NCI-H1105 treated with DMSO at 0.1 percent for 48 hours (cell line): ENCODE measurements at regions not wholly inside any gene's neighbourhood (a gene's known extent, or its start where the extent isn't known, plus 50 kb on each side); places are given as distances from the start of the nearest gene placed in this dataset.
"Not testable (repeated sequence)": the region's sequence is repeated elsewhere in the genome, so short reads cannot be mapped to it uniquely, and the experiment has no call there.

Experiments used
- DNase-seq: peaks from one replicate; lab custom pipeline; 2025; lab: John Stamatoyannopoulos, UW

- DNase-seq = no peak
These were observed 327.2 kb upstream of the KCND2 start for GRCh38 chr7:119945822-119946221.

GRCh38 chr7:119949053-119949452, 323.9 kb upstream of the KCND2 start:
- DNase-seq = no peak

GRCh38 chr7:119950390-119951041, 322.5 kb upstream of the KCND2 start:
- DNase-seq = not testable (repeated sequence)

GRCh38 chr7:119951614-119952013, 321.4 kb upstream of the KCND2 start:
- DNase-seq = not testable (repeated sequence)

GRCh38 chr7:119957335-119957734, 315.6 kb upstream of the KCND2 start:
- no peak for DNase-seq

GRCh38 chr7:119959811-119960210, 313.2 kb upstream of the KCND2 start:
- no peak for DNase-seq

GRCh38 chr7:119963654-119964053, 309.3 kb upstream of the KCND2 start:
- no peak for DNase-seq

GRCh38 chr7:119964065-119964464, 308.9 kb upstream of the KCND2 start:
- DNase-seq = no peak

GRCh38 chr7:119964788-119965542, 308.0 kb upstream of the KCND2 start:
- no peak for DNase-seq

- no peak for DNase-seq
These were observed 305.8 kb upstream of the KCND2 start for GRCh38 chr7:119967221-119967620.

- DNase-seq = not testable (repeated sequence)
These were observed 304.6 kb upstream of the KCND2 start for GRCh38 chr7:119968411-119968810.

GRCh38 chr7:119969054-119969453, 303.9 kb upstream of the KCND2 start:
- DNase-seq = peak; percentile 49

GRCh38 chr7:119969763-119970162, 303.2 kb upstream of the KCND2 start:
- no peak for DNase-seq

GRCh38 chr7:119974972-119975371, 298.0 kb upstream of the KCND2 start:
- no peak for DNase-seq

- DNase-seq = no peak
These were observed 290.1 kb upstream of the KCND2 start for GRCh38 chr7:119982884-119983283.

GRCh38 chr7:119983468-119983867, 289.5 kb upstream of the KCND2 start:
- DNase-seq = no peak

- no peak for DNase-seq
These were observed 288.7 kb upstream of the KCND2 start for GRCh38 chr7:119984247-119984646.

- no peak for DNase-seq
These were observed 284.6 kb upstream of the KCND2 start for GRCh38 chr7:119988401-119988800.

GRCh38 chr7:119994928-119995327, 278.0 kb upstream of the KCND2 start:
- no peak for DNase-seq

- no peak for DNase-seq
These were observed 276.3 kb upstream of the KCND2 start for GRCh38 chr7:119996634-119997033.

- no peak for DNase-seq
These were observed 273.1 kb upstream of the KCND2 start for GRCh38 chr7:119999738-120000475.

GRCh38 chr7:120005720-120006119, 267.3 kb upstream of the KCND2 start:
- DNase-seq = no peak

- not testable (repeated sequence) for DNase-seq
These were observed 258.7 kb upstream of the KCND2 start for GRCh38 chr7:120014301-120014700.
